ENCODE measurements at regions not wholly inside any gene's neighbourhood (a gene's known extent, or its start where the extent isn't known, plus 50 kb on each side); places are given as distances from the start of the nearest gene placed in this dataset.
"Not testable (repeated sequence)": the region's sequence is repeated elsewhere in the genome, so short reads cannot be mapped to it uniquely, and the experiment has no call there.

DNA sequence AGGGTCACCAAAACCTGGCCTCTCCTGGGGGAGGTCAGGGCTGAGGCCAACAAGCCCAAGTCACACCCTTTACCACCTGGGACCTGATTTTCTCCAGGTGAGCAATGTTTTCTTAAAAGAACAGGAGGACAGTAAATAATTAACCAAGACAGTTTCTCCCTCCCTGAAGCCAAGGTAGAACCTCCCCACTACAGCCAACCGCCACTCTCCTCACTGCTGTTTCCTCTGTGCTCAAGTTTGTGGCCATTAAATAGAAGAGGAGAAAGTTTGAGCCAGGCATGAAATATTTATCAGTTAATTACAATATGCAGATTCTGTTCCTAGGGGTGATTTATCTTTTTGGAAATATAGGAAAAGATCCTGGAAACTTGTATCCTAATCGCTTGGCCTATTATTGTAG, 150.6 kb upstream of the ANKRD20A1 start:
- DNase-seq (ENCODE audit: low read depth in 3 of 3, low spot score in 2 of 3) = not testable (repeated sequence)

DNA sequence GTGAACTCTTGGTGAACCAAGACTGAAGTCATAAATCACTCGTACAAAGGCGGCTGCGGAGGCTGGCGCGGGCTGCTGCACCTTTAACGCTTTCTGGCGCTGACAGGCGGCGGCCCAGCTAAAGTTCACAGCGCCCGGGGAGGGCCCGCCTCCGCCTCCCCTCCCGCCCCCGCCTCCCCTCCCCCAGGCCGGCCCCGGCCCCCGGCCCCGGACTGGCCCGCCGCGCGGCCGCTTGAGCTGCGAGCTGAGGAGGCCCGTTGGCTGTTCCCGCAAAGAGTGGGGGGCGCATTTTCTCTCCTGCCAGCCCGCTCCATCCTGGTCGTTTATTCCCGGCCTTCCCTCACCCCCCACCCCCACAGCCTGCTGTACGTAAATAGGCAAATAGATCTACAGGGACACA, 147.3 kb upstream of the ANKRD20A1 start:
- not testable (repeated sequence) for DNase-seq (ENCODE audit: low read depth in 3 of 3, low spot score in 2 of 3)

DNA sequence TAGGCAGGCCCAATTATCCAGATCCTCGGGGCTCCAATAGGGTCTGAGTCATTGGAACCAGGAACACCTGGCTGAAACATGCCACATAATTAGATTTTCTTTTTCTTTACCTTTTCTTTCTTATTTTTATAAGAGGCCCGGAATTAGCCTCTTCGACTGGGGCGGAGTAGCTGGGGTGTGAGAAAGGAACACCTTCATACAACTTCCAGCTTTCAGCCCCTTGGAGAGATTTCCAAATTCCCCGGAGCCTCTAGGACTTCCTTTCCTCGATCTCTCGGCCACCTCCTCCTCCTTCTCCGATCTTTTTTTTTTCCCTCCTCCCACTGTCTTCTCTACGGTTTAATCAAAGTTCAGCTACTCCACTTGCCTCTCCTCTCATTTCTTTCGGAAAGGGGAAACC, 146.8 kb upstream of the ANKRD20A1 start:
- peak in 1 of 3 donors; percentile 6 for DNase-seq (ENCODE audit: low read depth in 3 of 3, low spot score in 2 of 3)

DNA sequence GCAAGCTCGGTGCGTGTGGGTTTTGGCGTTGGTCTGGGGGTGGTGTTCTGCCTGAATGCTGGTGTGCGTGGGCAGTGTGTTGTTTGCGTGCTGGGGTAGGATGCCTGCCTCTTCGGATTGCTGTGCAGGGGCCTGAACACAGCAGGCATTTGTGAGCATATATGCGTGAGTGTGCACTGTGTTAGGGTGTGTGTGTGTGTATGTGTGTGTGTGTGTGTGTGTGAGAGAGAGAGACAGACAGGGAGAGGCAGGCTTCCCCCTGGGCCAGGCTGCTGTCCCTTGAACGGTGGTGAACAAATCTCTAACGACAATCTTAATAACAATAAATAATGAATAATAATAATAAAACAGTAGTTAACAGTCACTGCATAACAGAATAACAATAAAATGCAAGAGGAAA, 145.8 kb upstream of the ANKRD20A1 start:
- DNase-seq (ENCODE audit: low read depth in 3 of 3, low spot score in 2 of 3) = not testable (repeated sequence)

DNA sequence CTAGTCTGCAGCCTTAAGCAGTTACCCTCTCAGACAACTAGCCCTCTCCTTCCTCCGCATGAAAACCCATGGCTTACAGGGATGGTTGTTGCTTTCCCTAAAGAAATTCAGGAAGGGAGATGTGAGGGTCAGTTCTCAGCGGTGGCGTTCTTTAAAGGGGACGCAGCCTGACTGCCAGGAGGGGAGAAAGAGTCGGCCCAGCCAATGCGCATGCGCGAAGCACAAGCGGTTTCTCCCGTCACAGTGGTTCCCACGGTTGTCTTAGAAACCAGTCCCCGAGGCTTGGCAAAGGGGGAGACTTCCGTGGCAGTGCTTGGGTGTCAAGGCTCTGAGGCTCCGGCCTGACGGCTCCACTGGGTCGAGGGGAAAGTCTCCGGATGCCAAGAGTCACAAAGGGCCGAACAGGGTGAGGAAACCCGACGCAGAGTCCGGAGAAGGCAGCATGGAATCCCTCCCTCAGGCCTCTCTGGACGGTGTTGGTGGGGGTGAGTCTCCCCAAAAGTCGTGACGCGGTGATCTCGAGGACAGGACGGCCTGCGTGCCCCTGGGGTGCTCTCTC, 140.8 kb upstream of the ANKRD20A1 start:
- not testable (repeated sequence) for DNase-seq (ENCODE audit: low read depth in 3 of 3, low spot score in 2 of 3)

DNA sequence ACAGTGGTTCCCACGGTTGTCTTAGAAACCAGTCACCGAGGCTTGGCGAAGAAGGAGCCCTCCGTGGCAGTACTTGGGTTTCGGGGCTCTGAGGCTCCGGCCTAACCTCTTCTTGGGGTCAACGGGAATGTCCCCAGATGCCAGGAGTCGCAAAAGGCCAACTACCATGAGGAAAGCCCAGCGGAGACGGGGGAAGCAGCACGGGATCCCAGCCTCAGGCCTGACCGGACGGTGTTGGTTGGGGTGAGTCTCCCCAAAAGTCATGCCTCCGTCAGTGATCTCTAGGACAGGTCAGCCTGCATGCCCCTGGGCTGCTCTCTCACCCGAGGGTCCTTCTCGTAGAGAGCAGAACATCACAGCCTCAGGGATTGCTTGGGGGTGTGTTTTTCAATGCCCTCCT, 138.2 kb upstream of the ANKRD20A1 start:
- not testable (repeated sequence) for DNase-seq (ENCODE audit: low read depth in 3 of 3, low spot score in 2 of 3)

DNA sequence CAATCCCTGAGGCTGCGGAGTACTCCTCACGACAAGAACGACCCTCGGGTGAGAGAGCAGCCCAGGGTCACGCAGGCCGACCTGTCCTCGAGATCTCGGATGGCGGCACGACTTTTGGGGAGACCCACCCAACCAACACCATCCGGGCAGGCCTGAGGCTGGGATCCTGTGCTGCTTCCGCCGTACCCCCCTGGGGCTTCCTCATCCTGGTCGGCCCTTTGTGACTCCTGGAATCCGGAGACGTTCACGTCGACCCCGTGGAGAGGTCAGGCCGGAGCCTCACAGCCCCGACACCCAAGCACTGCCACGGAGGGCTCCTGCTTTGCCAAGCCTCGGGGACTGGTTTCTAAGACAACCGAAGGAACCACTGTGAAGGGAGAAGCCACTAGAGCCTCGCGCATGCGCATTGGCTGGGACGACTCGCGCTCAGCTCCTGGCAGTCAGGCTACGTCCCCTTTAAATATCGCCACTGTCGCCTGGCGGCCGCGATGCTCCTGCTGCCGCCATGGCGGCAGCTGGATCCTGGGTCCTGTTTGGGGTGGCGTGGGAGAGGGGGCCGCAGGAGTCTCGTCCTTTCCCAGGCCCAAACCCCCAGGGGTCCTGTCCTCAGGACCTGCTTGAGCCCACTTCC, 136.2 kb upstream of the ANKRD20A1 start:
- not testable (repeated sequence) for DNase-seq (ENCODE audit: low read depth in 3 of 3, low spot score in 2 of 3)

DNA sequence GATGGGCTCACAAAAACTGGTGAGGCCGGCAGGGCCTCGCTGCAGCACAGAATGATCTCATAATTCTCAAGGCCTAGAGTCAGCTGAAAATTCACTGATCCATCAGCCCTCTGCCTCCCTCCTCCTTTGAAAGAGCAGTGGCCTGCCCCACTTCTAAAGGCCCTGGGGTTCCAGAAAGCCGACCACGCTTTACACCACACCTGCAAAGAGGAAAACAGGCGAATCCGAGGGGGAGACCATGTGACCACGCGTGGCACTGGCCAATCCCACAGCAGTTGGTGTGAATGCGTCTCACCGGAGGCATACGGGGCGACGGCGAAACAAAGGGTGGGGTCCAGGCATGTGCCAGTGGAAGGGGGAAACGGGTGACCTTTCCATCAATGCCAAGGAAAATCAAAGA, 135.5 kb upstream of the ANKRD20A1 start:
- DNase-seq (ENCODE audit: low read depth in 3 of 3, low spot score in 2 of 3) = not testable (repeated sequence)

DNA sequence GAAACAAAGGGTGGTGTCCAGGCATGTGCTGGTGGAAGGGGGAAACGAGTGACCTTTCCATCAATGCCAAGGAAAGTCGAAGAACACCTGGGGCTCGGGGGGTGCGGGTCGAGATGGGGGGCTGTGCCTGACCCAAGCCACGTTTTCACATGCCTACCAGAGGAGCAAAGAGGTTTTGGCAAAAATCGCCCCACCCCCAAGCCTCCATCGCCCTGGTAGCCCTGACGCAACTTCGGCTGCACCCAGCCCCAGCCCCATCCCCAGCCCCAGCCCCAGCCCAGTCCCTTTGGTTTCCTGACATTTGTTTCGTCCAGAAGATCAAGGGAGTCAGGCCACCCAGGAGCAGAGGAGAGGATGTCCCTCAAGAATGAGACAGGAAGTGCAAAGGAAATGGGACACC, 133.8 kb upstream of the ANKRD20A1 start:
- not testable (repeated sequence) for DNase-seq (ENCODE audit: low read depth in 3 of 3, low spot score in 2 of 3)

DNA sequence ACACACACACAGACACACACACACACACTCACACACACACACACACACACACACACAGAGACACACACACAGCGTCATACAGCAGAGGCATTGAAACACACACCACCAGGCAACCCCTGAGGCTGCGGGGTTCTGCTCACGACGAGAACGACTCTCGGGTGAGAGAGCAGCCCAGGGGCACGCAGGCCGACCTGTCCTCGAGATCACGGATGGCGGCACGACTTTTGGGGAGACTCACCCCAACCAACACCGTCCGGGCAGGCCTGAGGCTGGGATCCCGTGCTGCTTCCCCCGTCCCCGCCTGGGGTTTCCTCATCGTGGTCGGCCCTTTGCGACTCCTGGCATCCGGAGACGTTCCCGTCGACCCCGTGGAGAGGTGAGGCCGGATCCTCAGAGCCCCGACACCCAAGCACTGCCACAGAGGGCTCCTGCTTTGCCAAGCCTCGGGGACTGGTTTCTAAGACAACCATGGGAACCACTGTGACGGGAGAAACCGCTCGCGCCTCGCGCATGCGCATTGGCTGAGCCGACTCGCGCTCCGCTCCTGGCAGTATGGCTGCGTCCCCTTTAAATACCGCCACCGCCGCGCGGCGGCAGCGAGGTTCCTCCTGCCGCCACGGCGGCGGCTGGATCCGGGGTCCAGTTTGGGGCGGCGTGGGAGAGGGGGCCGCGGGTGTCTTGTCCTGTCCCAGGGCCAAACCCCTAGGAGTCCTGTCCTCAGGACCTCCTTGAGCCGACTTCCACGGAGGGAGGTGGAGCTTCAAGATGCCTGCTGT, 132.3 kb upstream of the ANKRD20A1 start:
- not testable (repeated sequence) for DNase-seq (ENCODE audit: low read depth in 3 of 3, low spot score in 2 of 3)

DNA sequence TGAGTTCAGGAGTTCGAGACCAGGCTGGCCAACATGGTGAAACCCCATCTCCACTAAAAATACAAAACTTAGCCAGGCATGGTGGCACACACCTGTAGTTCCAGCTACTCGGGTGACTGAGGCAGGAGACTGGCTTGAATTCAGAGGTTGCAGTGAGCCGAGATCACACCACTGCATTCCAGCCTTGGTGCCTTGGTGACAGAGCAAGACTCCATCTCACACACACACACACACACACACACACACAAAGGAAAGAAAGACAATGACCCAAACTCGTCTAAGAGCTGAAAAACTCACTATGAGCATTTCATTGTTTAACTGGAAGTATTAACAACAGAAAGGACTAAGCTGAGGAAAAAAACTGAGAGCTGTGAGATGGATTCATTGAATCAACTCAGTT, 95.6 kb upstream of the ANKRD20A1 start:
- not testable (repeated sequence) for DNase-seq (ENCODE audit: low read depth in 3 of 3, low spot score in 2 of 3)

DNA sequence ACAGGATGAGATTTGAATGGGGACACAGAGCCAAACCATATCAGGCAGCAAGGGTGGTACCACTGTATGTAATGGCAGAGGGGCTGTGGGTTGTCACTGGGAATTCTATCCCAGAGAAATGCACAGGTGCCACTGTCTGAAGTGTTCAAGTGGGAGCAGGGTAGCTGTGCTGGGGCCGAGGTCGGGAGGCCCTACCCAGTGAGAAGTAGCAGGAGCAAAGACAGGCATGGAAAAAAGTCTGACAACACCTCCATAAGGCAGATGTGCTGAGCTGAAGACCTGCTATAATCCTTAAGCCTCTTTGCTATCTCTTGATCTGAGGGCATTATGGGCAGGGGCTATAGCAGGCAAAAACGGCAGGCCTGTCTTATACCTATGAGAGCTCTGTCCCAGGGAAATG, 86.9 kb upstream of the ANKRD20A1 start:
- DNase-seq (ENCODE audit: low read depth in 3 of 3, low spot score in 2 of 3) = not testable (repeated sequence)

DNA sequence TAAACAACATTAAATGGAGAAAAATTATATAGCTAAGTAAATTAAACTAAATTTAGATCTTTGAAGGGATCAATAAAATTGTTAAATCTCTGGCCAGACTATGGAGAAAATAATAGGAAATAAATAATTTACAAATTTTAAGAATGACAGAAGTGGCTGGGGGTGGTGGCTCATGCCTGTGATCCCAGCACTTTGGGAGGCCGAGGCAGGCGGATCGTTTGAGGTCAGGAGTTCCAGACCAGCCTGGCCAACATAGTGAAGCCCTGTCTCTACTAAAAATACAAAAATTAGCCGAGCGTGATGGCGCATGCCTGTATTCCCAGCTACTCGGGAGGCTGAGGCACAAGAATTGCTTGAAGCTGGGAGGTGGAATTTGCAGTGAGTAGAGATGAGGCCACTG, 58.6 kb upstream of the ANKRD20A1 start:
- DNase-seq (ENCODE audit: low read depth in 3 of 3, low spot score in 2 of 3) = not testable (repeated sequence)

Data from right renal cortex interstitium (tissue), 3 donors.